ENCODE measurements at regions not wholly inside any gene's neighbourhood (a gene's known extent, or its start where the extent isn't known, plus 50 kb on each side); places are given as distances from the start of the nearest gene placed in this dataset.
"Not testable (repeated sequence)": the region's sequence is repeated elsewhere in the genome, so short reads cannot be mapped to it uniquely, and the experiment has no call there.

DNA sequence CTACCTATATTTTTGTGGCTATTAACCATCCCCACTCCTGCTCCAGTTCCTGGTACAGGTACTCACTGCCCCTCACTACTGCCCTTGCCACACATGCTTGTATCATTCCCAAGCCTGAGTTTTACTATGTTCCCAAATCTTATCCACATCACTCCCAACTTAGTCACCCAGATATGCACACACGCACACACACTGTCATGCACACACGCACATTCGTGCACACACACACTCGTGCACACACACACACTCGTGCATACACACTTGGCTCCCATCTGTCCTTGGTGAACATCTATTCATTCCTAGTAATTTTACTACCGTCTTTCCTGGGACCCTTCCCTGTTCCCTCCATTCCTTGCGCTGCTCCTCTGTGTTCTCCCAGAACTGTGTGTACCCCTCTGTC lies 287.2 kb upstream of the RNF32 start:
- Histone ChIP-seq H3K27me3 (no peaks in the 10 kb centered on the region), H3K36me3 (no peaks in the 10 kb centered on the region), H3K4me3 (ENCODE audit: low read depth, low read length) (no peak overlapping the region), H3K9me3 (no peaks in the 10 kb centered on the region), H3K4me1 (no peaks in the 10 kb centered on the region)
- no peak for DNase-seq
- TF ChIP-seq, protein P1, sequence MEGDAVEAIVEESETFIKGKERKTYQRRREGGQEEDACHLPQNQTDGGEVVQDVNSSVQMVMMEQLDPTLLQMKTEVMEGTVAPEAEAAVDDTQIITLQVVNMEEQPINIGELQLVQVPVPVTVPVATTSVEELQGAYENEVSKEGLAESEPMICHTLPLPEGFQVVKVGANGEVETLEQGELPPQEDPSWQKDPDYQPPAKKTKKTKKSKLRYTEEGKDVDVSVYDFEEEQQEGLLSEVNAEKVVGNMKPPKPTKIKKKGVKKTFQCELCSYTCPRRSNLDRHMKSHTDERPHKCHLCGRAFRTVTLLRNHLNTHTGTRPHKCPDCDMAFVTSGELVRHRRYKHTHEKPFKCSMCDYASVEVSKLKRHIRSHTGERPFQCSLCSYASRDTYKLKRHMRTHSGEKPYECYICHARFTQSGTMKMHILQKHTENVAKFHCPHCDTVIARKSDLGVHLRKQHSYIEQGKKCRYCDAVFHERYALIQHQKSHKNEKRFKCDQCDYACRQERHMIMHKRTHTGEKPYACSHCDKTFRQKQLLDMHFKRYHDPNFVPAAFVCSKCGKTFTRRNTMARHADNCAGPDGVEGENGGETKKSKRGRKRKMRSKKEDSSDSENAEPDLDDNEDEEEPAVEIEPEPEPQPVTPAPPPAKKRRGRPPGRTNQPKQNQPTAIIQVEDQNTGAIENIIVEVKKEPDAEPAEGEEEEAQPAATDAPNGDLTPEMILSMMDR (IDR thresholded peaks at IDR 0.05; ENCODE audit: low read depth, low read length) = no peak

DNA sequence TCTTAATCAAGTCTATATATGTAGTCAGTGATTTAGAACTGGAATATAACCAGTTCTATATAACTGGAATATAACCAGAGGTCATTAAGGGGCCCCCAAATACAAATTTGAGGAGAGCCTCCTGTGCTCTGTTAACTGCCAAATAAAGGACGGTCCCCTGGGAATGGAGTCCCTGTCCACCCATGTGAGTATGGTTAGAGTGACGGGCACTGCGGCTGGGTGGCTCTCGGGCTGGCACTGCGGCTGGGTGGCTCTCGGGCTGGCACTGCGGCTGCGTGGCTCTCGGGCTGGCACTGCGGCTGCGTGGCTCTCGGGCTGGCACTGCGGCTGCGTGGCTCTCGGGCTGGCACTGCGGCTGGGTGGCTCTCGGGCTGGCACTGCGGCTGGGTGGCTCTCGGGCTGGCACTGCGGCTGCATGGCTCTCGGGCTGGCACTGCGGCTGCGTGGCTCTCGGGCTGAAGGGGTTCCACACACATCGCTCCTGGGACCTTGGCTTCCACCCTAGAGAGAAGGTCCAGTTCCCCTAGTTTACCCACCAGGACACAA lies 292.8 kb upstream of the RNF32 start:
- DNase-seq; H3K36me3 ChIP-seq; H3K9me3 ChIP-seq; H3K4me3 ChIP-seq (ENCODE audit: low read depth, low read length); H3K27me3 ChIP-seq; H3K4me1 ChIP-seq: not testable (repeated sequence)

DNA sequence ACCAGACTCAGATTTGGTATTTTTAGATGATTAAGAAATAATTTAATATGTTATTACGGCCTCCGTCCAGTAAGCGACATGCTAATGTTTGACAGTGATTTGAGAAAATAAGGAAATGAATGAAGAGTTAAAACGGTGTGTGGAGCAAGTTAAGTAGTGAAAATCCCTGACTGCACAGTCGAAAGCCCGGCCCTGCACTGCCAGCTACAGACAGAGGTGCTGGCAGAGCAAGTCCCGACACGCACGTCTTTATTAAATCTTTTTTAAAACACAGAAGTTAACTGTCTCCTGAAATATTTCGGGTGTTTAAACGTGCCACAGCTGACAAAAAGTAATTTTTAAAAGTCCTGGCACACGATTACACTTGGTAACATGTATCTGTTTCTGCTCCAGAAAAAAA lies 293.4 kb upstream of the RNF32 start:
- no peak for DNase-seq
- H3K4me3 ChIP-seq (ENCODE audit: low read depth, low read length) = no peak overlapping the region
- H3K36me3 ChIP-seq = no peaks in the 10 kb centered on the region
- TF ChIP-seq, protein P1 (IDR thresholded peaks at IDR 0.05; ENCODE audit: low read depth, low read length) = no peak
- H3K4me1 ChIP-seq = no peaks in the 10 kb centered on the region
- no peaks in the 10 kb centered on the region for H3K9me3 ChIP-seq
- peaks cover 5% of the 10 kb centered on the region; the same call in 1 of the 2 replicates for H3K27me3 ChIP-seq

DNA sequence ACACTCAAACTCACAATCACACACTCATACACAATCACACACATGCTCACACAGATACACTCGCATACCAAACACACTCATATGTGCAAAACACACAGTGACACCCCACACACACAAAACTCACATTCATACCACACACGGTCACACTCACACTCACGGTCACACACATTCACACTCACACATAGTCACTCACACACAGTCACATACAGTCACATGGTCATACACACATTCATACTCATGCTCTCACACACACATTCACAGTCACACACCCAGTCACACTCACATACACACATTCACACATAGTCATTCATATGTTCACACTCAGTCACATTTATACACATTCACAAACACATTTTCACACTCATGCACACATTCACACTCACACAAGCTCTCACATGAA lies 296.0 kb upstream of the RNF32 start:
- no peak for DNase-seq
- Histone ChIP-seq H3K4me1 (no peaks in the 10 kb centered on the region), H3K27me3 (peaks cover 5% of the 10 kb centered on the region; the same call in 1 of the 2 replicates), H3K9me3 (no peaks in the 10 kb centered on the region), H3K36me3 (no peaks in the 10 kb centered on the region), H3K4me3 (ENCODE audit: low read depth, low read length) (no peak overlapping the region)
- TF ChIP-seq, protein P1 (IDR thresholded peaks at IDR 0.05; ENCODE audit: low read depth, low read length) = no peak

DNA sequence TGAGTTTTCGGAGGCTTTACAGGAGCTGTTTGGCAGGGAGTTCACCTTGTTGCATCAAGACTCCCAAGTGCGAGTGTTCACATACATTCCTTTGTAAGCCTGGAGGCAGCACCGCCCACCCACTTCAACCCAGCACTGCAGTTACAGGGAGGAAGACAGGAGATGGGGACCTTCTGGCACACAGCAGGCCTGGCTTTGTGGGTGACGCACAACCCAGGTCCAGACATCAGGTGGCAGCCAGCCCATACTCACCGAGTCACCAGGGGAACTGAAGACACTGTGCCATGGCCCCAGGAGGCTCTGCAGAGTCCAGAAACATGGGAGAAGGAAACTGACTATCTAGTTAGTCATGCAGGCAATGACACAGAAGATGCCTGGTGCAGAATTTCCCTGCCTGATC lies 305.9 kb upstream of the RNF32 start:
- TF ChIP-seq, protein P1 (IDR thresholded peaks at IDR 0.05; ENCODE audit: low read depth, low read length) = no peak
- Histone ChIP-seq H3K36me3 (no peaks in the 10 kb centered on the region), H3K27me3 (peaks cover 4% of the 10 kb centered on the region; the same call in 1 of the 2 replicates), H3K4me1 (no peaks in the 10 kb centered on the region), H3K4me3 (ENCODE audit: low read depth, low read length) (no peak overlapping the region), H3K9me3 (no peaks in the 10 kb centered on the region)
- no peak for DNase-seq

DNA sequence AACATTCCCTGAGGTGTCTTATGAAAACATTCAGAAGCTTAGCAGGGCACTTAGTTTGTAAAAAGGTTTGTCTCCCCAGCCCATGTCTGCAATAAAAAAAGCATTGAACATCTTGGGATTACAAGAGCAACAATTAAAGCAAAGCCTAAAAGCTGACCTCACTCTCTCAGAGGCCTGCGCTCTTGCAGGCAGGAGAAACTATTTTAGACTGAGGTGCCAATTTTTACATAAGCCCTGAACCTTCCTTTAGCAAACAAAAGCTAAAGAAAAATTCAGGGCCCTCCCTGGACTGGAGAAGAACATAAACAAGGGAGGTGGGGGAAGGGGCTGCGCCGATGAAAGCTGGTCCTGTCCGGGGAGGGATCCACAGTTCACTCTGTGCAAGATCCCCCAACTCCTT lies 312.7 kb upstream of the RNF32 start:
- no peak for DNase-seq
- H3K9me3 ChIP-seq = no peaks in the 10 kb centered on the region
- H3K4me3 ChIP-seq (ENCODE audit: low read depth, low read length) = no peak overlapping the region
- no peaks in the 10 kb centered on the region for H3K27me3 ChIP-seq
- no peaks in the 10 kb centered on the region for H3K4me1 ChIP-seq
- TF ChIP-seq, protein P1 (IDR thresholded peaks at IDR 0.05; ENCODE audit: low read depth, low read length) = no peak
- H3K36me3 ChIP-seq = no peaks in the 10 kb centered on the region

DNA sequence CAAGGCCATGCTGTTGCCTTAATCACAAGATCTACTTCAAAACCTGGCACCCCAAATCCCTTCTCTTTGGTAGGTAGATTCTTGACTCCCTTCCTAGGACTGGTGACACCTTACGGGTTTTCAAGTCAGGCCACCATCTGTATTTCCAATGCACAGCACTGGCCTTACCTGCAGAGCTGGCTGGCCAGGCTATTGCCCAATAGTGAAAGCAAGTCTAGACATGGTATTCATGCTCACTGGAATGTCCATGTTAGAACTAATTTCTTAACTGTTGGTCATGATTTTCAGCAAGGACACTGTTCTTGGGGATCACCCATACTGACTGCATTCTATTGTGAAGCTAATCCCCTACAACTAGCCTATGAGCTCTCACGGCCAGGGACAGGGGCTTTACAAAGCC lies 313.1 kb upstream of the RNF32 start:
- H3K27me3 ChIP-seq = no peaks in the 10 kb centered on the region
- no peak overlapping the region for H3K4me3 ChIP-seq (ENCODE audit: low read depth, low read length)
- DNase-seq = no peak
- TF ChIP-seq, protein P1 (IDR thresholded peaks at IDR 0.05; ENCODE audit: low read depth, low read length) = no peak
- H3K36me3 ChIP-seq = no peaks in the 10 kb centered on the region
- no peaks in the 10 kb centered on the region for H3K9me3 ChIP-seq
- H3K4me1 ChIP-seq = no peaks in the 10 kb centered on the region
